WERI-Rb-1 (cell line): ENCODE measurements at regions not wholly inside any gene's neighbourhood (a gene's known extent, or its start where the extent isn't known, plus 50 kb on each side); places are given as distances from the start of the nearest gene placed in this dataset.

Source experiments
- DNase-seq: peaks from one replicate; pipeline ENCODE4 v3.0.0-alpha.2; 2020
- H3K27ac ChIP-seq: fragments of 250-450 bp; sonication (Bioruptor Pico); 2 replicates; pipeline ENCODE4 v1.5.1; 2020; ENCODE audit warnings: mild to moderate bottlenecking, moderate library complexity
- H3K27me3 ChIP-seq: fragments of 250-450 bp; sonication (Bioruptor Pico); 2 replicates; pipeline ENCODE4 v1.5.1; 2021; ENCODE audit warnings: mild to moderate bottlenecking, low read depth, moderate library complexity; ENCODE audit not compliant: insufficient read depth, severe bottlenecking
- H3K36me3 ChIP-seq: fragments of 250-450 bp; sonication (Bioruptor Pico); 2 replicates; pipeline ENCODE4 v1.5.1; 2020; ENCODE audit warnings: mild to moderate bottlenecking, moderate library complexity
- H3K4me3 ChIP-seq: 2 replicates; pipeline ENCODE4 v1.5.1; 2011; ENCODE audit warnings: low read depth, mild to moderate bottlenecking, control low read depth, low read length
- H3K9me3 ChIP-seq: fragments of 250-450 bp; sonication (Bioruptor Pico); 2 replicates; pipeline ENCODE4 v1.5.1; 2021; ENCODE audit warnings: mild to moderate bottlenecking, moderate library complexity; ENCODE audit not compliant: severe bottlenecking
- TF ChIP-seq, protein P1 (sequence below): IDR thresholded peaks from 2 replicates; pipeline ENCODE4 v1.5.1; 2011; ENCODE audit warnings: low read depth, mild to moderate bottlenecking, control low read depth, inconsistent platforms, low read length

- H3K9me3 ChIP-seq = peaks cover under 1% of the 10 kb centered on the region
Measured at GRCh38 chr6:137647762-137648447, 153.7 kb upstream of the OLIG3 start.

GRCh38 chr6:137650720-137651119 lies 156.5 kb upstream of the OLIG3 start:
- Histone ChIP-seq H3K27ac (no peak overlapping the region), H3K36me3 (no peaks in the 10 kb centered on the region), H3K9me3 (peaks cover 19% of the 10 kb centered on the region), H3K4me3 (no peak overlapping the region), H3K27me3 (no peaks in the 10 kb centered on the region)
- no peak for DNase-seq
- TF ChIP-seq, protein P1, sequence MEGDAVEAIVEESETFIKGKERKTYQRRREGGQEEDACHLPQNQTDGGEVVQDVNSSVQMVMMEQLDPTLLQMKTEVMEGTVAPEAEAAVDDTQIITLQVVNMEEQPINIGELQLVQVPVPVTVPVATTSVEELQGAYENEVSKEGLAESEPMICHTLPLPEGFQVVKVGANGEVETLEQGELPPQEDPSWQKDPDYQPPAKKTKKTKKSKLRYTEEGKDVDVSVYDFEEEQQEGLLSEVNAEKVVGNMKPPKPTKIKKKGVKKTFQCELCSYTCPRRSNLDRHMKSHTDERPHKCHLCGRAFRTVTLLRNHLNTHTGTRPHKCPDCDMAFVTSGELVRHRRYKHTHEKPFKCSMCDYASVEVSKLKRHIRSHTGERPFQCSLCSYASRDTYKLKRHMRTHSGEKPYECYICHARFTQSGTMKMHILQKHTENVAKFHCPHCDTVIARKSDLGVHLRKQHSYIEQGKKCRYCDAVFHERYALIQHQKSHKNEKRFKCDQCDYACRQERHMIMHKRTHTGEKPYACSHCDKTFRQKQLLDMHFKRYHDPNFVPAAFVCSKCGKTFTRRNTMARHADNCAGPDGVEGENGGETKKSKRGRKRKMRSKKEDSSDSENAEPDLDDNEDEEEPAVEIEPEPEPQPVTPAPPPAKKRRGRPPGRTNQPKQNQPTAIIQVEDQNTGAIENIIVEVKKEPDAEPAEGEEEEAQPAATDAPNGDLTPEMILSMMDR = no peak

More at GRCh38 chr6:137647762-137648447, 153.7 kb upstream of the OLIG3 start:
- TF ChIP-seq, protein P1 = no peak
- DNase-seq = no peak
- H3K27ac ChIP-seq = no peak overlapping the region
- H3K4me3 ChIP-seq = no peak overlapping the region
- no peaks in the 10 kb centered on the region for H3K36me3 ChIP-seq
- no peaks in the 10 kb centered on the region for H3K27me3 ChIP-seq

DNA sequence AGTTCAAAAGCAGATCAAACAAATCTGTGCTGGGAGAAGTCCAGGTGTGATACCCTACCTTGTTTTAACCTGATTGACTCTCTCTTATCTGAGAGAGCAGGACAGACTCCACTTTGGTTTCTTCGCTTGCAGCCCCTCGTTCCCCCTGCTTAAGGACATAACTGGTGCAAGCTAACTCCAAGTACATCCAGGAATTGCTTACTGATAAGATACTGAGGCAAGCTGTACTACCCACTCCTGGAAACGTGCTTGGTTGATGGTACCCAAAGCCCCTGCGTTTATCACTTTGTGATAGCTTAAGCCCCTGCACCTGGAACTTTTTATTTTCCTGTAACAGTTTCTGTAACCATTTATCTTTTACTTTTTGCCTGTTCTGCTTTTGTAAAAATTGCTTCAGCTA lies 157.0 kb upstream of the OLIG3 start:
- H3K27ac ChIP-seq = no peak overlapping the region
- no peak overlapping the region for H3K4me3 ChIP-seq
- TF ChIP-seq, protein P1 = no peak

DNA sequence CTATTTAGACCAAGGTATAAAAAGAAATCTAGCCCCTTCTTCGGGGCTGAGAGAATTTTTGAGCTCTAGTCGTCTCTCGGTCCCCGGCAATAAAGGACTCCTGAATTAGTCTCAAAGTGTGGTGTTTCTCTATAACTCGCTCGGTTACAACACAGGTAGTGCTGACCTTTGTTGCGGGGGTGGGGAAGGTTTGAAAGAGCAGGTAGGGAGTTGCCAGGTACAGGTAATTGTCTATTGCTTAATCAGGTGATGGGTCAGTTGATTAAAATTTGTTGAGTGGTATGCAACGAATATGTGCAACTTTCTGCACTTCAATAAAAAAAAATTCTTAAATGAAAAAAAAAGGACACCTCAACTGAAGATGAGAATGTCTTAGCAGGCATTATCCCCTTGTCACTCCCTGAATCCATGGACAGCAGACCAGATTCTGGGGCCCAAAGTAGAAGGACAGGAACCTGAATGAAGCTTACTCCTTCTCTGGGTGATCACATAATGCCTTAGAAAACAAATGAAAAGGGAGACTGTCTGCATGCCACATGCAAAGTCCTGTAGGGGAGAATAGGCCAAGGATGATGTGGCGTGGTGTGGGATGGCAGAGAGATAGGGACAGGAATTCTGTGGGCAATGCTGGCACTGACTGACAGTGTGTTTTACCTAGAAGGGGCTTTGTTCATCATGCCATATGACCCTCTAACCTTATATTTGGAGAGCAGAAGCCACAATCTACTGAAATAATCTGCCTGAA lies 157.6 kb upstream of the OLIG3 start:
- no peaks in the 10 kb centered on the region for H3K36me3 ChIP-seq
- no peak for DNase-seq

More for the DNA sequence above, 157.0 kb upstream of the OLIG3 start:
- Histone ChIP-seq H3K9me3 (peaks cover 19% of the 10 kb centered on the region), H3K36me3 (no peaks in the 10 kb centered on the region), H3K27me3 (no peaks in the 10 kb centered on the region)
- no peak for DNase-seq

GRCh38 chr6:137652961-137653705 lies 158.9 kb upstream of the OLIG3 start:
- Histone ChIP-seq H3K27ac (no peak overlapping the region), H3K4me3 (no peak overlapping the region), H3K9me3 (peaks cover 19% of the 10 kb centered on the region), H3K36me3 (no peaks in the 10 kb centered on the region), H3K27me3 (no peaks in the 10 kb centered on the region)
- TF ChIP-seq, protein P1 = no peak
- no peak for DNase-seq

More for the DNA sequence above, 157.6 kb upstream of the OLIG3 start:
- Histone ChIP-seq H3K4me3 (no peak overlapping the region), H3K27me3 (no peaks in the 10 kb centered on the region), H3K9me3 (peaks cover 19% of the 10 kb centered on the region), H3K27ac (no peak overlapping the region)
- TF ChIP-seq, protein P1 = no peak
